GM19025 (cell line): ENCODE measurements at regions not wholly inside any gene's neighbourhood (a gene's known extent, or its start where the extent isn't known, plus 50 kb on each side); places are given as distances from the start of the nearest gene placed in this dataset.
"Not testable (repeated sequence)": the region's sequence is repeated elsewhere in the genome, so short reads cannot be mapped to it uniquely, and the experiment has no call there.

Source experiments
- ATAC-seq: cut with Tn5 transposase; IDR thresholded peaks from one replicate; pipeline ENCODE4 v1.9.1; 2021; ENCODE audit warnings: mild to moderate bottlenecking, low read depth, moderate library complexity; ENCODE audit not compliant: unreplicated experiment

GRCh38 chr20:11153819-11154218 lies 480.0 kb upstream of the JAG1 start:
- ATAC-seq = no peak

DNA sequence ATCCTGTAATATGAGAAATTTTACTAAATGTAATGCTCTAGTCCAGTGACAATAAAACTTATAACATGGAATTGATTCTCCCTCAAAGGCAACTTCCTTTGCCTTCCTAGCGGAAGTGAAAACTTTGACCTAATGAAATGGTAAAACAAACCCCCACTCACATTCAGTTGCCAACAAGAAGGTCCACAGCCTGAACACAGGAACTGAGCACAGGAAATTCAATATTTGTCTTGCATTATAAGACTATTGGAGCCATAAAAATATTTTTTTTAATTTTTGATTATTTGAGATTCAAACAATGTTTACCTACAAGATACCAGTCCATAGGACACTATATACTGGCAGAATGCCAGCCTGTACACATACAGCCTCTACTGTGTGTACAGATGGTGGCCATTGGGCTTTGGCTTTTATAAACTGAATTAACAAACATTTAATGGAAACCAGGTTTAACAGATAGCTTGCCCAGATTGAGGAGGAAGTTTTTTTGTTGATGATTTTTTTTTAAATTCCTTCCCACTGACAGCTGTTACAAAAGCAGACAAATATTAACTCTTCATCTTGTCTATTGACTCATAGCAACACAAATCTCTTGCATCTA lies 481.5 kb upstream of the JAG1 start:
- ATAC-seq = no peak

- no peak for ATAC-seq
Observed at GRCh38 chr20:11156922-11157321, 483.1 kb upstream of the JAG1 start.

DNA sequence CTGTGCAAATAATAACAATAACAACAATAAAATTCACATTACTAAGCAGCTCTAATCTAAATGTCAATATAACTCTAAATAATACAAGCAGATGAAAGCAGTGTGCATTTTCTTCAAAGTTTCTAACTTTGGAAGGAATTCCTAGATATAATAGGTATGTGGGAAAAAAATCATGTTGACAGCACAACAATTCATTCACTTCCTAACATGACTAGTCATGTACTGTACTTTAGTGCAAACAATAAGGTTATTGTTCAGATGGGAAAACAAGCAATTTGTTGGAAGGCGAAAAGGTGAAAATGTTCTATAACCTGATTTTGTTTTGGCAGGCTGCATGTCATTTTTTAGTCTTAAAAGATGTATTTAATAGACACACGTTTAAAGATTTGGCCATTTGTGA lies 484.3 kb upstream of the JAG1 start:
- ATAC-seq = no peak

DNA sequence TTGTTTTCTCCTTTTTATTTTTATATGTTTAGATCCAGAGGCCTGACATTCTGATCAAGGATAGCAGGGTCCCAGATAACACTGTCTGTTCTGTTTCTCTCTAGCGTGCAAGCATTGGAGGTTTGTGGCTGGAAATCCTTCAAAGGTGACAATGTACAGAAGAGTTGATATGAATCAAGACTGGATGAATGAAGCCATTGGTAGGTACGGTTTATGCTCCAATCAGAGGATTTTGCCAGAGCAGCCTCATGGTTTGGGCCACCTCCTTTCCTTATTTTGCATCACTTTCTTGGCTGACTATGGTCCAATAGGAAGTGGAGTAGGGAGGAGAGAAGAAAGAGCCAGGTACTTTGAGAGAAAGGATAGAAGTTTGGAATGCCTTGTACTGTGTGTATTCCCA lies 484.8 kb upstream of the JAG1 start:
- no peak for ATAC-seq

- ATAC-seq = no peak
Observed at GRCh38 chr20:11159728-11160127, 485.9 kb upstream of the JAG1 start.

DNA sequence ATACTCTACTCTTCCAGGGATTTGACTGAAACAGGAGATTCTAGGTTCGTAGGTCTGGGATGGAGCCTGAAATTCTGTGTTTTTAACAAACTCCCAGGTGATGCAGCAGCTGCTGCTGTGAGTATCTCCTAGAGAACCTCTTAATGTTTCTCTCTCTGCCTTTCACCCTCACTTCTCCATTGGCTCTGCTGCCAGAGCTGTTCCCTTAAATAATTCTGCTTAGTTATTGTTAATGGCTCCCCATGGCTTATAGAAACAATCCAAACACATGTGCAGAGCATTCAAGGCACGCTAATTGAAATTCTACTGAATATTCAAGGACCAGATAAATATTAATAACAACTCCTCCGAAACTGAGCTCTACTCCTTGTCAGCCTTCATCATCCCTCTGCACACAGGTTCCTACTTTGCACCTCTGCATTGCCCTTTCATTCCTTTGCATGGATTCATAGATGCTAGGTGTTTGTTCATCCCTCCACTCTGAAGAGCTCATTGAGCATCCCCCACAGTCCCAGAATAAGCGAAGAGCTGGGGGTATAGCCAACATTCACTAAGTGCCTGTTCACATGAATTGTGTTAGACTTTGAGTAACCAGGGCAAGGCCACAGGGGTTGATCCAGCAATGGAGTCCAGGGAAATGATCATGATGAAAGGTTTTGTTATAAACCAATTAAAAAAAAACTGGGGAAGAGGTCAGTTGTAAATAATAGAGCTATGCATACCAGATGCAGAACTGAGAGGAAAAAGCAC lies 488.4 kb upstream of the JAG1 start:
- ATAC-seq = no peak

DNA sequence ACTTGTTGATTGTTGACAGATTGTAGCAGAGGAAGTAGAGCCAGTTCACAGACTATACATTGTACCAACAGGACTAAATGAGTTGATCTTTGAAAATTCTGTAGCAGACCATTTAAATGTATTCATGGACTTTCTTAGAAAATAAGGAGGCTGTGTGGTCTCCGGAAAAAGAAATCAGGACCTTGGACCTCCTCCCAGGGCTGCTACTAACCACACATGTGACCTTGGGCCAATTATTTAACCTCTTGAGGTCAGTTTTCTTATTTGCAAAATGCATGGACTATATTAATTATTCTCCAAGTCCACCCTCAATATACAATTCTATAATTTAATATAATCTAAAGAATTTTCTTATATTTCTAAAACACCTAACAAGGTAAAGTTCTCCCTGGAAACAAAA lies 492.0 kb upstream of the JAG1 start:
- no peak for ATAC-seq

DNA sequence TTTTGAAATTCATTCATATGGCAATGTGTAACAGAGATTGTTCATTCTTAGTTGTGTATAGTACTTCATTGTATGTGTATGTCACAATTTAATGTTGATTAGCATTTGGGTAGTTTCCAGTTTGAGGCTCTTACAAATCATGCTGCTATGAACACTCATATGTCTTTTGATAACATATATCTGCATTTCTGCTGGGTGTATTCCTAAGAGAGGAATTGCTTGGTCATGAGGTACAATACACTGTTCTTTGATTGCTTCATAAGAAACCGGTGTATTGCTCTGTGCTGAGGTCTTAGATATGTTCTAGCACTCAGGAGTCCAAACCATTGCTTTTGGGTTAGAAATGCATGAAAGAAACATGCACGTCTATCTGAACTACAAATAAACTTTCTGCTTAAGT lies 492.9 kb upstream of the JAG1 start:
- no peak for ATAC-seq

DNA sequence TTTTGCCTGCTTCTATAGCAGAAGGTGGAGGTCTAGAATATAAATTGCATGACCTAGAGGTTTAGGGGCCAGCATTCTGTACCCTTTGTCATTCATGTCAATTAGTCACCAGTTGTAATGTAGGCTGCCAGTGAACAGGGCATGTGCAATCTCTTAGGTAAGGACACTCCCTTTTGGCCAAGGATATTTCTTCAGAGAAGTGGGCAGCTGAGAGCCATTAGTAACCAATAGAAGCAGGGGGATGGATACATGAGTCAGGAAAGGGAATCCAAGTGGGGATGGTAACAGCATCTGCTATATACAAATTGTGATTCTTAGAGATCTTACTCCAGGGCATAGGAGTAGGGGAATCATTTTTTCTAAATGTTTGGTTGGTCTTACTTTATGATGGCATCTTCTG lies 494.2 kb upstream of the JAG1 start:
- ATAC-seq = no peak

GRCh38 chr20:11170025-11170424 lies 496.2 kb upstream of the JAG1 start:
- ATAC-seq = no peak

- ATAC-seq = no peak
Observed at GRCh38 chr20:11170565-11170964, 496.8 kb upstream of the JAG1 start.

- ATAC-seq = no peak
Observed at GRCh38 chr20:11172881-11173280, 499.1 kb upstream of the JAG1 start.

DNA sequence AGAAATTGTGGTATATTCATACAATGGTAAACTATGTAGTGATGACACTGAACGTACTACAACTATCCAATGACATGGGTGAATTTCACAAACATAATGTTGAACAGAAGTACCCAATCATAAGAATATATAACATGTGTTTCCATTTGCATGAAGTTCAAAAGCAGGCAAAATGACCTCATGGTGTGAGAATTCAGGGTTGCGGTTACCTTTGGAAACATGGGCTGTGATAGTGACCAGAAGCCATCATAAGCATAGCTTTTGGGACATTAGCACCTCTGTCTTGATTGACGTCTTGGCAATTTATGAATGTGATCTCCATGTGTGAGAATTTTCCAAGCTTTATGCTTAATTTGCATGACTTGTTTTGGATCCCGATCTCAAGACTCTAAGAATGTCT lies 500.1 kb upstream of the JAG1 start:
- ATAC-seq = no peak

GRCh38 chr20:11174861-11175260 lies 501.1 kb upstream of the JAG1 start:
- ATAC-seq = no peak

DNA sequence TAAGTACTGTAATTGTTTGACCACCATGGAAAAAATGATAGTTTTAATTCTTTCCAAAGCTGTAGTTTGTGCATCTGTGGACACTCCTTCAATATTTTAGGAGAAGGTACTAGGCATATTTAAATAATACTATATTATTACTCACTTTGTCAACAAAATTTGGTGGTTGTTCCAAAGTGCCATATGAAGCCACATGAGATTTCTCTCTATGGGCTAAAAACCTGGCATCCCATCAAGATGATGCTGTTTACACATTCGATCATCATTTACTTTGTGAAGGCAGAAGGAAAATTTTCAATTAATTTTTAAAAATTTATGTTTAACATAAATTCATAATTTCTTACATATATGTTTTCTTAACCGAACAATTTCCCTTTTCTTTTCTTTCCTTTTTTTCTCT lies 502.6 kb upstream of the JAG1 start:
- ATAC-seq = no peak

- no peak for ATAC-seq
Observed at GRCh38 chr20:11178946-11179654, 505.3 kb upstream of the JAG1 start.

GRCh38 chr20:11180186-11180585 lies 506.4 kb upstream of the JAG1 start:
- no peak for ATAC-seq

DNA sequence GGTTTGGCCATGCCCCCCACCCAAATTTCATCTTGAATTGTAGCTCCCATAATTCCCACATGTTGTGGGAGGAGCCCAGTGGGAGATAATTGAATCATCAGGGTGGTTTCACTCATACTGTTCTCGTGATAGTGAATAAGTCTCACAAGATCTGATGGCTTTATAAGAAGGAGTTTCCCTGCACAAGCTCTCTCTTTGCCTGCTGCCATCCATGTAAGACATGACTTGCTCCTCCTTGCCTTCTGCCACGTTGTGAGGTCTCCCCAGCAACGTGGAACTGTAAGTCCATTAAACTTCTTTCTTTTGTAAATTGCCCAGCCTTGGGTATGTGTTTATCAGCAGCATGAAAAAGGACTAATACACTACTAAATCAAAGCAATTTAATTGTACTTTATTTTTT lies 507.3 kb upstream of the JAG1 start:
- not testable (repeated sequence) for ATAC-seq

DNA sequence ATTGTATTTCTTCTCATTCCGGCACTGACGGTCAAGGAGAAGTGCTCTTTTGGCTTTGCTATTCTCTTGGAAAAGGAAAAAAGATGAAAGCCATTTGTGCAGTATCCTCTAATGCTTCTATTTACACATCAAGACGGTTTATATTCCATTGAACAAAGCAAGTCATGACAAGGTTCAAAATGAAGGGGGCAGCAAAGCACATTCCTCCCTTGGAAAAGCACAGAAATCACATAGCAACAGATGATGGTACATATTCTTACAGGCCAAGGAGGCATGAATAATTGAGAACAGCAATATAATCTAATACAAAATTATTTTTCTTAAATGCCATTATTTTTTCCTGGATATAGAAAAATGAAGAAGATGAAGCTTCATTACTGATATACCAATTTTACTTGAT lies 508.2 kb upstream of the JAG1 start:
- no peak for ATAC-seq

DNA sequence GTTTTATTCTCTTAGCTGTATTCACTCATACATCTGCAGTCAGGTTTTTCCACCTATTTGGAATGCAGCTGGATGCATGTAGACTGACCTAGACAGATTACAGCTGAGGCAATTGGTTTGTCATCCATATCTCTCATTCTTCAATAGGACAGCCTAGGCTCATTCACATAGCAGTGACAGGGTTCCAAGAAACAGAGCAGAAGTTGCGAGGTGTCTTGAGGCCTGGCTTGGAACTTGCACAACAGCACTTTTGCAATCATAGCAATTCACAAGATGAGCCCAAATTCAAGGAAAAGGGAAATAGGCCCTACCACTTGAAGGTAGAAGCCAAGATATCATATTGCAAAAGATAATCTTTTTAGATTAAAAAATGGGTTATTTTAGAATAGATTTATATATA lies 508.9 kb upstream of the JAG1 start:
- ATAC-seq = no peak
